RWPE2 (cell line): ENCODE measurements at regions not wholly inside any gene's neighbourhood (a gene's known extent, or its start where the extent isn't known, plus 50 kb on each side); places are given as distances from the start of the nearest gene placed in this dataset.

Experiments
- ATAC-seq: fragments of 200-7000 bp; cut with Tn5 transposase; 3 replicates; pipeline ENCODE4 v1.9.1; 2021; ENCODE audit warnings: low read depth
- DNase-seq: peaks from one replicate; pipeline ENCODE4 v3.0.0-alpha.2; 2020; ENCODE audit warnings: low spot score
- H3K27ac ChIP-seq: fragments of 450-650 bp; 2 replicates; pipeline ENCODE4 v1.5.1; 2017; ENCODE audit warnings: mild to moderate bottlenecking; ENCODE audit not compliant: poor library complexity, severe bottlenecking
- H3K27me3 ChIP-seq: fragments of 250-450 bp; sonication (Bioruptor Pico); 2 replicates; pipeline ENCODE4 v1.5.1; 2021; ENCODE audit warnings: mild to moderate bottlenecking, moderate library complexity; ENCODE audit not compliant: insufficient read depth, poor library complexity, severe bottlenecking
- H3K36me3 ChIP-seq: fragments of 250-450 bp; sonication (Bioruptor Pico); 2 replicates; pipeline ENCODE4 v1.5.1; 2020; ENCODE audit warnings: low read depth, mild to moderate bottlenecking, moderate library complexity
- H3K4me1 ChIP-seq: fragments of 250-450 bp; sonication (Bioruptor Pico); 2 replicates; pipeline ENCODE4 v1.5.1; 2021; ENCODE audit warnings: mild to moderate bottlenecking, moderate library complexity; ENCODE audit not compliant: insufficient read depth, poor library complexity, severe bottlenecking
- H3K4me3 ChIP-seq: fragments of 250-450 bp; sonication (Bioruptor Pico); 2 replicates; pipeline ENCODE4 v1.5.1; 2021; ENCODE audit warnings: mild to moderate bottlenecking, moderate library complexity; ENCODE audit not compliant: severe bottlenecking
- H3K9me3 ChIP-seq: fragments of 250-450 bp; sonication (Bioruptor Pico); 2 replicates; pipeline ENCODE4 v1.5.1; 2021; ENCODE audit warnings: mild to moderate bottlenecking, moderate library complexity; ENCODE audit not compliant: severe bottlenecking
- CTCF ChIP-seq: fragments of 450-650 bp; IDR thresholded peaks from one replicate; pipeline ENCODE4 v1.5.1; 2017; ENCODE audit warnings: mild to moderate bottlenecking, moderate library complexity; ENCODE audit not compliant: poor library complexity, severe bottlenecking

- DNase-seq (no peak), ATAC-seq (no peak)
- no peaks in the 10 kb centered on the region for H3K4me1 ChIP-seq
- H3K4me3 ChIP-seq = no peak overlapping the region
- no peak overlapping the region for H3K27ac ChIP-seq
- H3K27me3 ChIP-seq = peaks cover 3% of the 10 kb centered on the region
- no peaks in the 10 kb centered on the region for H3K36me3 ChIP-seq
- no peak for TF ChIP-seq CTCF
- no peaks in the 10 kb centered on the region for H3K9me3 ChIP-seq
Observed at GRCh38 chr5:87551911-87552310, 139.2 kb upstream of the CCNH start.

DNA sequence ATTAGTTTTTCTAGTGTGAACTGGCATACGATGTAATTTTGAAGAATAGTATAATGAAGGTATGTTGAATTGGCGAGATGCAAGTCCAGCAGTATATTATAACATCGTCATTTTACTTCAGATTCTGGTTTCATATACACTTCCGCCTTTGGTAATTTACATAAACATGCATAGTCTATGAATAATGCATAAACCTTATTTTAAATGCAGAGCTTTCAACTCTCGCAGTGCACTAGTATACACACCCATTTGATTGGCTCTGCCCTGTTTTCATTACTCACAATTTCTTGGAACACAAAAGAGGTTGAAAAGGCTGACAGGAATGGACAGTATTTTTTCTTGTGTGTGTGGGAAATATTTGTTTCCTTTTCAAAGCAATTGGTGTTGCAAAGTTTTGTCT, 128.9 kb upstream of the CCNH start:
- Histone ChIP-seq H3K27me3 (peaks cover 9% of the 10 kb centered on the region), H3K36me3 (no peaks in the 10 kb centered on the region), H3K9me3 (no peaks in the 10 kb centered on the region), H3K27ac (no peak overlapping the region), H3K4me3 (no peak overlapping the region), H3K4me1 (no peaks in the 10 kb centered on the region)
- ATAC-seq (no peak), DNase-seq (no peak)
- no peak for TF ChIP-seq CTCF

- Histone ChIP-seq H3K27ac (no peak overlapping the region), H3K27me3 (peaks cover 9% of the 10 kb centered on the region), H3K4me1 (no peaks in the 10 kb centered on the region), H3K4me3 (no peak overlapping the region), H3K9me3 (no peaks in the 10 kb centered on the region), H3K36me3 (no peaks in the 10 kb centered on the region)
- peak; percentile 93 for ATAC-seq
- TF ChIP-seq CTCF = peak; percentile 26
- DNase-seq = peak; percentile 38
Observed at GRCh38 chr5:87541033-87541432, 128.3 kb upstream of the CCNH start.

- no peak overlapping the region for H3K4me3 ChIP-seq
Observed at GRCh38 chr5:87539839-87540238, 127.1 kb upstream of the CCNH start.

More at GRCh38 chr5:87539839-87540238, 127.1 kb upstream of the CCNH start:
- Histone ChIP-seq H3K27me3 (peaks cover 5% of the 10 kb centered on the region), H3K9me3 (no peaks in the 10 kb centered on the region), H3K4me1 (no peaks in the 10 kb centered on the region), H3K36me3 (no peaks in the 10 kb centered on the region), H3K27ac (no peak overlapping the region)
- DNase-seq (no peak), ATAC-seq (no peak)
- no peak for TF ChIP-seq CTCF
